ENCODE measurements at regions not wholly inside any gene's neighbourhood (a gene's known extent, or its start where the extent isn't known, plus 50 kb on each side); places are given as distances from the start of the nearest gene placed in this dataset.

GRCh38 chr1:72366466-72366865 is 84.1 kb upstream of the NEGR1 start (continued):
- TF ChIP-seq CTCF (conservative IDR thresholded peaks at IDR 0.05; ENCODE audit: low read depth in 2 of 2) (no peak), ZNF462 (CRISPR knock-in tag; IDR thresholded peaks at IDR 0.05) (no peak), STAT1 (IDR thresholded peaks at IDR 0.05; ENCODE audit: unreplicated experiment) (no peak), EZH2phosphoT487 (IDR thresholded peaks at IDR 0.05; ENCODE audit: unreplicated experiment) (no peak)

GRCh38 chr1:72365693-72366092 is 83.4 kb upstream of the NEGR1 start:
- no peaks in the 10 kb centered on the region for H3K4me1 Mint-ChIP-seq
- ATAC-seq: no peak
- no peak overlapping the region for H3K4me3 Mint-ChIP-seq

More at GRCh38 chr1:72365693-72366092, 83.4 kb upstream of the NEGR1 start:
- no peak overlapping the region for H3K27ac Mint-ChIP-seq
- no peaks in the 10 kb centered on the region for H3K36me3 Mint-ChIP-seq (ENCODE audit: low read depth)
- Histone ChIP-seq H3K9me2 (ENCODE audit: insufficient read depth) (peaks cover 16% of the 10 kb centered on the region), H4K20me1 (replicated peaks; ENCODE audit: insufficient read depth) (no peaks in the 10 kb centered on the region), H3K4me2 (no peak overlapping the region), H3K27ac (ENCODE audit: low read depth) (no peak overlapping the region), H3F3A (replicated peaks; ENCODE audit: low read depth) (no peaks in the 10 kb centered on the region), H3K79me2 (replicated peaks; ENCODE audit: insufficient read depth) (no peaks in the 10 kb centered on the region), H3K27me3 (ENCODE audit: insufficient read depth) (no peaks in the 10 kb centered on the region), H2AFZ (no peak overlapping the region), H3K4me1 (ENCODE audit: insufficient read depth) (no peaks in the 10 kb centered on the region), H3K4me3 (no peak overlapping the region), H3K36me3 (ENCODE audit: insufficient read depth) (no peaks in the 10 kb centered on the region)
- no peak for TF ChIP-seq POLR2AphosphoS5 (IDR thresholded peaks at IDR 0.05; ENCODE audit: low read depth)
- no peak for DNase-seq (ENCODE audit: low spot score)
- no peaks in the 10 kb centered on the region for H3K9me3 Mint-ChIP-seq
- no peaks in the 10 kb centered on the region for H3K27me3 Mint-ChIP-seq (ENCODE audit: insufficient read depth, low read depth, poor library complexity)

Measured in GM23338 (cell line).